GM12878 (cell line): ENCODE measurements at regions not wholly inside any gene's neighbourhood (a gene's known extent, or its start where the extent isn't known, plus 50 kb on each side); places are given as distances from the start of the nearest gene placed in this dataset.

Experiments
- CTCF ChIP-seq, 3 experiments: IDR thresholded peaks in 2 of 3; conservative IDR thresholded peaks in 1 of 3; 2 replicates each; pipeline ENCODE4 v1.5.1; 2011; ENCODE audit warnings: low read depth in 3 of 3, low read length in 3 of 3, mild to moderate bottlenecking in 3 of 3, control low read depth in 2 of 3, moderate library complexity in 2 of 3, inconsistent platforms in 1 of 3, mixed read lengths in 1 of 3; ENCODE audit not compliant: control insufficient read depth in 2 of 3, insufficient read depth in 1 of 3; ENCODE audit errors: extremely low read depth in 1 of 3
- ELK1 ChIP-seq: IDR thresholded peaks from 2 replicates; pipeline ENCODE4 v1.6.1; 2012; ENCODE audit warnings: low read depth, low read length, improper control_type of control experiment
- EZH2 ChIP-seq: IDR thresholded peaks from 2 replicates; pipeline ENCODE4 v1.6.1; 2012; ENCODE audit warnings: low read depth, mild to moderate bottlenecking, control low read depth, inconsistent platforms, low read length, borderline replicate concordance; ENCODE audit not compliant: control insufficient read depth
- GABPA ChIP-seq: IDR thresholded peaks from 2 replicates; pipeline ENCODE4 v1.6.1; 2014; ENCODE audit warnings: antibody characterized with exemption, low read depth, mild to moderate bottlenecking, inconsistent platforms
- HSF1 ChIP-seq: fragments of 150-350 bp; IDR thresholded peaks from 2 replicates; pipeline ENCODE4 v1.6.1; 2014; ENCODE audit warnings: mild to moderate bottlenecking, low read depth, low read length
- MAX ChIP-seq: IDR thresholded peaks from 2 replicates; pipeline ENCODE4 v1.6.1; 2012; ENCODE audit warnings: low read depth, low read length, improper control_type of control experiment
- MEF2A ChIP-seq: IDR thresholded peaks from 2 replicates; pipeline ENCODE4 v1.6.1; 2011; ENCODE audit warnings: low read depth, mild to moderate bottlenecking, low read length, moderate library complexity; ENCODE audit not compliant: insufficient read depth
- MXI1 ChIP-seq: fragments of 150-350 bp; IDR thresholded peaks from 2 replicates; pipeline ENCODE4 v1.6.1; 2011; ENCODE audit warnings: low read depth, mild to moderate bottlenecking, inconsistent platforms, low read length, improper control_type of control experiment
- MYB ChIP-seq: fragments of 150-350 bp; IDR thresholded peaks from 2 replicates; pipeline ENCODE4 v1.6.1; 2014; ENCODE audit warnings: mild to moderate bottlenecking, low read depth, low read length, borderline replicate concordance
- NBN ChIP-seq: fragments of 450-650 bp; IDR thresholded peaks from 2 replicates; pipeline ENCODE4 v1.6.1; 2016
- NRF1 ChIP-seq: conservative IDR thresholded peaks from 2 replicates; pipeline ENCODE4 v1.6.1; 2011; ENCODE audit warnings: mild to moderate bottlenecking, low read depth, low read length, improper control_type of control experiment
- POLR2A ChIP-seq: IDR thresholded peaks from 2 replicates; pipeline ENCODE4 v1.6.1; 2011; ENCODE audit warnings: low read depth, mild to moderate bottlenecking, low read length
- SMC3 ChIP-seq: IDR thresholded peaks from 2 replicates; pipeline ENCODE4 v1.6.1; 2011; ENCODE audit warnings: low read length, improper control_type of control experiment, borderline replicate concordance
- ZSCAN29 ChIP-seq: fragments of 450-650 bp; IDR thresholded peaks from 2 replicates; pipeline ENCODE4 v1.6.1; 2017; ENCODE audit warnings: mild to moderate bottlenecking, moderate library complexity

- TF ChIP-seq NRF1 = no peak
- no peak for TF ChIP-seq CTCF (IDR thresholded peaks at IDR 0.05 in 2 of 3, conservative IDR thresholded peaks at IDR 0.05 in 1 of 3; ENCODE audit: control insufficient read depth in 2 of 3, extremely low read depth in 1 of 3, insufficient read depth in 1 of 3, low read depth in 3 of 3, low read length in 3 of 3)
- TF ChIP-seq SMC3 = no peak
- no peak for TF ChIP-seq ELK1
- no peak for TF ChIP-seq MEF2A
- no peak for TF ChIP-seq EZH2
- TF ChIP-seq HSF1 = no peak
- TF ChIP-seq POLR2A = no peak
- no peak for TF ChIP-seq MXI1
- TF ChIP-seq MAX = no peak
- TF ChIP-seq NBN = no peak
- no peak for TF ChIP-seq MYB
- TF ChIP-seq ZSCAN29 = no peak
- TF ChIP-seq GABPA = no peak
Measured at GRCh38 chr3:124131158-124131557, 139.2 kb upstream of the ROPN1 start.
